Left renal pelvis (tissue), 4 donors: ENCODE measurements at regions not wholly inside any gene's neighbourhood (a gene's known extent, or its start where the extent isn't known, plus 50 kb on each side); places are given as distances from the start of the nearest gene placed in this dataset.

Source experiments
- DNase-seq, 4 donors: peaks; one replicate each; pipeline ENCODE4 v3.0.0-alpha.2; 2013; ENCODE audit warnings: low read depth in 4 of 4, low spot score in 3 of 4

DNA sequence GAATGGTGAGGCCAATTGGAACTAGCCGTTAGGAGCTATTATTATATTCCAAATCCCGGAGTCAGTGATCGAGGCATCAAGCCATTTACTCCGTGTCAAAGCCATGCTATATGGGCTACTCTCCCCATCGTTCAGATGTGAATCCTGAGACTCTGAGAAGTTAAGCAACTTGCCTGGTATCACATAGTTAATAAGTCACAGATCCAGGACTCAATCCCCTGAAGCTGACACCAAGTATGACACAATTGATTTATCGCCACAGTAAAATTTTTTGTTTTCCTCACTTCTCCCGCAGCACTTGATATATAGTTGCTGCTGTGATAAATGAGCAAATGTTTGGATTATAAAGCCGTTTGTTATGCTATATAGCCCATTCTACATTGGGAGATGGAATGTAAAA is 50.8 kb upstream of the TSHZ2 start:
- DNase-seq = no peak

DNA sequence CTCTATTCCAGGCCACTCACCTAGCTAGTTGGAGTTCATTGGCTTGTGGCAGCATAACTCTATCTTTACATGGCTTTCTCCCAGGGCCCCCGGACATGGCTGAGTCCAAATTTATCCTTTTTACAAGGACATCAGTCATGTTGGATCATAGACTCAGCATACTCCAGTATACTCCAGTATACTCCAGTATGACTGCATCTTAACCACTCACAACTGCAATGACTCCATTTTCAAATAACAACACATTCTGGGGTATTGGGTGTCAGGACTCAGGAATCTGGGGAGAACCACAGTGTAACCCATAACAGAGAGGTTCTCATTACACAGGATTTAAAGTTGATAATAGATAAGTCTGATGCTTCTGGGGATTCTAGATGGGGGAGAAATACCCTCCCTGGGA is 53.8 kb upstream of the TSHZ2 start:
- no peak for DNase-seq

DNA sequence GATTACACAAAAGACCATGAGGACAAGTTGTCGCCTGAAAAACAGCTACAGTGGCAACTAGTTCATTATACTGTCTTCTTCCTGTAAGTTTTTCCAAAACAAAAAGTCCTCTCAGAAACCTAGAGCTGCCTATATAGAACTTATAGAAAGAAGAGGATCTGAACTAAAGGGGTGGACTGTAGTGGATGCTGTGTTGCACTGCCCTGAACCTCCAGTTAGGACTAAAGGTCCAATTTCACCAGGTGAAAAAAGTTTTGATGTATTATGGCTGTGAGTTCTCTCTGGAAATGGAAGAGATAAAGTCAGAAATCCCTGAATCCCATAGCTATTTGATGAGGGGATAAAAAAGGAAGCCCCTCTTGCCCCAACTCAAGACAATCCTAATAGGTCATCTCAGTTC is 56.6 kb upstream of the TSHZ2 start:
- no peak for DNase-seq

DNA sequence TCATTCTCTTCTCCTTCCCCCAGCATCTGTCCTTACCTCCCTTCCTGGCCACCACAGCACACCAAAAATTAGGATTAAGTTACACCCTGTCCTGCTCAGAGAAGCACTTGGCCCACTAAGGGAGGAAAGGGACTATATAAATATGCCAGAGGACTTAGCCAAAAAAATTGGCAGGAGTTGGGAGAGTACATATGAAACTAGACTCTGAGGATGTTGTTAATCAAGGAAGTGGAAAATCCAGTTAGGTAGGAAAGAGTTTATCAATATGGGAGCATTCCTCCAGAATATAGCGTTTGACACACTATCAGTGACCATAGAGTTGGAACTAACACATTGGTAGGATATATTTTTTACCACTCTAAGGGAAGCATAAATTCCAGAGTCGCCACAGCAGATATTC is 57.3 kb upstream of the TSHZ2 start:
- DNase-seq = no peak

DNA sequence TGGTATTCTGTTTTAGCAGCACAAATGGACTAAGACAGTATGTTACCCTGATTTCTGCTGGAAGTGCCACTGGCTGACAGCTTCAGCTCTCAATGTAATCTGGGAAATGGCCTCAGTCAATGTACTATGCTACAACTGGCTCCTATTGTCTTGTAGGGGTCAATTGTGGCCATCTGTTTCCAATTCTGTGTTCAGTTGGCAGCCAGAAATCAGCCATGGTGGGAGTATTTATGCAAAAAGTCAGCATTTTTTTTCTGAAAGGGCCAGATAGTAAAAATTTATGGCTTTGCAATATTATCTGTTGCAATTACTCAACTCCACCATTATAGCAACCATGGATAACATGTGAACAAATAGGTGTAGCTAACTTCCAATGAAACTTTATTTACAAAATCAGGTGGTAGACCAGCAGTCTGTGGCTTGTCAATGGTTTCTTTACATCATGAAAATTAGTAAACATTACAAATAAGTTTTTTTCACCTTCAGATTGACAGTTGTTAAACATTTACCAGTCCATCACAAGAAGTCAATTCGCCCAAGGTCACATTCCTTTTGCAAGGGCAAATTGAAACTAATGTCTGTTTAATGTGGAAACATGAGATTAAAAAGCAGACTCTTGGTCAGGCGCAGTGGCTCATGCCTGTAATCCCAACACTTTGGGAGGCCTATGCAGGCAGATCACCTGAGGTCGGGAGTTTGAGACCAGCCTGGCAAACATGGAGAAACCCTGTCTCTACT is 58.3 kb upstream of the TSHZ2 start:
- no peak for DNase-seq

DNA sequence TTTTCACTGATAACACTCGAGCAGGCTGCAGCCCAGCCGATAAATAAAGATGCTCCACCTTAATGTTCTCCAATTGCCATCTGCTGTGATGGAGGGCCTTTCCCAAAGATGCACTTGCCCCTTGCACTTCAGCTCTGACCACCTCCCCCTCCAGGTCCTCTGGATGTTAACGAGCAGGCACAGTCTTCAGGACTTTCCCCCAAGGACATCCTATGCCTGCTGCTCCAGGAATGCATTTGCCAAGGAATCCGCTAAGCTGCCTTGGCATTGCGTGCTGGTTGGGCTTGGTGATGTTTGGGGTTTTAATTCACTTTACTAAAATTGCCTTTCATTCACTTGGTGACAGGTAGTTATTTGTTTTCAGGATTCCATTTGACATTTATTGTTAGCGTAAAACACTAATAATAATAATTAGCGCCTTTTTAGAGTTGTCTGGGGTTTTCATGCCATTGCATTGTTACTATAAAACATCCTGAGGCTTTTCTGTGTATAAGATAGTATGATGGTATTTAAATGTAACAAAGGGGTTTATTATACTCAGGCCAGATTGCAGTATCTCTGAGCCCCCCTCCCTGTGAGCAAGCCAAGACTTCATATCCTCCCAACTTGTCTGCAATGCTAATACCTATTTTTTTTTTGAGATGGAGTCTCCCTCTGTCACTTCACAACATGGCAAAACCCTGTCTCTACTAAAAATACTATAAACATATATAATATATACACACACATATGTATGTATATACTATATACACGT is 66.7 kb upstream of the TSHZ2 start:
- no peak for DNase-seq

DNA sequence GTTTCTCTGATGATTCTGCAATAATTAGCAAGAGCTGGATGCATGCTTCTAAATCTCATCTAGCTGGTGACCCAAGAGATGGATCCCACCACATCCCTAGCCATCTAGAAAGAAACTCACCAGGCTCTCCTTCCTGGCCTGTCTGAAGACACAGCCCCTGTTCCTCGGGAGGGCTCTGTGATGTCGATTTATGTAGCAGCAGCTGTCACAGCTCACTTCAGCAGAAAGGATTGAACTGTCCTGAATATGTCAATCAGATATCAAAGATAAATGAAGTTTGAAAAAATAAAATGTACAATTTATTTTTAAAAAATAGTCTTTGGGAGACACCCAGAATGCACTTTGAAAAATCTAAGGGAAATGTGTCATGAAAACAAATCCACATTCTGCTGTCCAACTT is 67.3 kb upstream of the TSHZ2 start:
- DNase-seq = no peak

DNA sequence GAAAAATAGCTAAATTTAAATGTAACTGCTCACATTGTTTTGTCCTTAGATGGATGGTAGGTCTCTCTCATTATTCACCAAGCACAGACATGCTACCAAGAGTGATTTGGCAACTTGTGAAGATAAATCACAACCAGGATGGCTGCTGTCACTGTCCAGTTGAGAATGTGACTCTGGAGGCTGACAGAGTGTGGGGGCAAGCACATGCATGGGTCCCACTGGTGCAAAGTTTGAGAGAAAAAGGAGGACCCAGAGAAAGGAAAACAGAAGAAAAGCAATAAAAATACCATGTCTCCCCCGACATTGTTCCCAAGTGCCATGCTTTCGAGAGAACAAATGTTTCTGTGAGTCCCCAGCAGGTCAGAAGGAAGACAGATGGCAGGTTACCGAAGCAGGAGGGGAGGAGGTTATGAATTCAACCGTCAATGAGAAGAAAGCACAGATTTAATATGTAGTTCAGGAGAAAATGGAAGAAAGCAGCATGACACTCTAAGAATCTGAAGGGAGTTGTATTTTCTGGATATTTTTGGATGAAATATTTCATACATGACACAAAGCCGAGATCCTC is 73.0 kb upstream of the TSHZ2 start:
- DNase-seq = no peak

DNA sequence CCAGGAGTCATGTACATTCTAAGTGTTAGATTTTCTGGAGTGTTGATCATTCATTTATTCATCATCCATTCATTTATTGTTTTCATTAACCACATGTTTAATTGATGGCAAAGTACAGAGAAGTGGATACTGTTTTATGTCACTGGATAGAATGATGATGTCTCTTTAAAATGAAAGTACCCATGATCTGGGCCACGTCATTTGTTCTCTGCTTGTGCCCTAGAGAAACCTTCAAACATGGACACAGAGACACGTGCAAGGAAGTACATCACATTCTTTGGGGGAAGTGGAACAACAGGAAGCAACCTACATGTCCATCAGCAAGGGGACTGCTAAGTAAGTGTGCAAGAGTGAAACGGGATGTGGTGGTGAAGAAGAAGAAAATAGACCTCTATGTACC is 75.8 kb upstream of the TSHZ2 start:
- no peak for DNase-seq

DNA sequence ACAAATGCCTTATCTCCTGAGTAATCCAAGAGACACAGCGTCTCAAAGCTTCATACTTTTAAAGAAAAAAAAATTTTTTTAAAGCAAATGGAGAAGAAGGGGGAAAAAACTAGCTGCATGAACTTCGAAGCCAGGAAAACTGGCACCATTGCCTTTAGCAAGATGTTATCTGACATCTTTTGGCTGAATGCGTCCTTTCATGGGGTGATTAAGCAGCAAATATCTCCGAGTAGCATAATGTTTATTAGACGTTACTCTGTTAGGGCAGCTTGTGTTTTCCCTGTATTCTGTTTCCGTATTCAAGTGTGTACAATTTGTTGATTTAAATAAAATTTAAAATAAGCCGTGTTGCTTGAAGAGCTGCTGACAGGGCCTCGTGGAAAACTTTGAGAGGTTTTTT is 76.5 kb upstream of the TSHZ2 start:
- DNase-seq = no peak

DNA sequence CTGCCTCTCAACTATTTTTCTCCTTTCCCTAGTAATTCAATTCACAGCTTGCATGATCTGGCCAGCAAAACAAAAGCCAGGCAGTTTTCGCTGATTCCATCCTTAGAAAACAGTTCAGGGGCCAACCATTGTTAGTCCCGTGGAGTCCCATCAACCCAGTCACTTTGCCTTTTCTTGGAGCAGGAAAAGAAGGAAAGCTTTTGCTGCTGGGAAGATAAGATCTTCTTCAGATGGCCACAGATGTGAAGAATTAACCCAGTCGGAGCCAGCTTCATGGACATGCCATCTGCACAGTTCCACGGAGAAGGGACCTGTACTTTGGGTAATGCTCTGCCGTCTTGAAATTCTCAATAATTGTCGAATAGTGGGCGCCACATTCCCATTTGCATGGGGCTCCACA is 76.9 kb upstream of the TSHZ2 start:
- no peak for DNase-seq

DNA sequence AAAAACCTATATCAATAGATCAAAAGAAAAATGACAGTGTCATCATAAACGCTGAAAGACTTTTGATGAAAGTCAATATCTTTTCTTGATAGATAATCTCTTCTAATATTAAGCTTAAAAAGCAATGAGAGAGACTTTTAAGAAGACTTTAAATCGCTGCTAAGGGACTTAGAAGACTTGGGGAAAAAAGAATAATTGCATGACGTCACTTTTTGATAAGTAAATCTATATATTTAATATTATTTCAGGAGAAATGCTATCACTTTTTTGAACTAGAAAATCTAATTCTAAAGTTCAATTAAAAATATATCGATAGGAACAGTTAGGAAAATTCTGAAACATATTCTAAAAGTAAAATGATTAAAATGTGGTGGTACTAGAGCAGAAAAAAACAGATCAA is 78.7 kb upstream of the TSHZ2 start:
- no peak for DNase-seq

DNA sequence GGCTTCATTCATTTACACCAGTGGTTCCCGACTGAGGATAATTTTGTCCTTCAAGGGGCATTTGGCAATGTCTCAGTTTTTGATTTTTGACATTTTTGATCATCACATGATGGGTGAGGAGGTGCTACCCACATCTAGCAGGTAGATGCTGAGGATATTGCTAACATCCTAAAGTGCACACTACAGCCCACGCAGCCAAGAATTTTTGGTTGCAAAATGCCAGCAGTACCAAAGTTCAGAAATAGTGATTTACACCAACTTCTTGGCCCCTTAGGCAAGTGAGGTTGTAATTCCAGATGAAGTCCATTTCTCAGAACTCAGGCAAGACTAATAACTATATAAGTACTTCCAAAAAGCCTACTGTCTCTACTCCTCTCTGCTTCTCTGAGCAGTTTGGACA is 80.1 kb upstream of the TSHZ2 start:
- no peak for DNase-seq

DNA sequence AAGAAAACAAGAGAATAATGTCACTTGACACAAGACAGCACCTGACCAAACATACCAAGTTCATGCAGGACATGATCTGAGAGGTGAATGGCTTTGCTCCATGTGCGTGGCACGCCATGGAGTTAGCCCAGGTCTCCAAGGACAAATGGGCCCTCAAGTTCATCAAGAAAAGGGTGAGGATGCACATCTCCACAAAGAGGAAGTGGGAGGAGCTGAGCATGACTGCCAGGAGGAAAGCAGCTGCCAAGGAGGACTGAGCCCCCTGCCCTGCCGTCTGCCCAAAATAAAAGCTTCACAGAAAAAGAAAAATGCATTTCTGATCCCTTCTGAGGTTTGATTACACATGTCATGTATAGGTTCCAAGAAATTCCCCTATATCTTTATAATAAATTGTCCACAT is 82.0 kb upstream of the TSHZ2 start:
- no peak for DNase-seq

DNA sequence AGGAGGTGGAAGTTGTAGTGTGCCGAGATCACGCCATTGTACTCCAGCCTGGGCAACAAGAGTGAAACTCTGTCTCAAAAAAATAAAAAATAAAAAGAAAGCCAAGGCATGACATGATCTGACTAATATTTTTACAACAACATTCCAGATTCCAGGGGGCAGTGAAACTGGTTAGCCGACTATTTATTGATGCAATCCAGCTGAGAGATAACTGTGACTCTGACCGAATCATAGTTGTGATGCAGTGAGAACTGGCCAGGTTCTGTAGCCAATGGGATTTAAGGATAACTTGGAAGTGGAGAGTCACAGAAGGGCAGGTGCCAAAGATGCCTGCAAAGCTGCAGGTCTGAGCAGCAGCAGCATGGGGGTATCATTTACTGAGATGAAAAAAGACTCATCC is 82.9 kb upstream of the TSHZ2 start:
- DNase-seq = no peak

DNA sequence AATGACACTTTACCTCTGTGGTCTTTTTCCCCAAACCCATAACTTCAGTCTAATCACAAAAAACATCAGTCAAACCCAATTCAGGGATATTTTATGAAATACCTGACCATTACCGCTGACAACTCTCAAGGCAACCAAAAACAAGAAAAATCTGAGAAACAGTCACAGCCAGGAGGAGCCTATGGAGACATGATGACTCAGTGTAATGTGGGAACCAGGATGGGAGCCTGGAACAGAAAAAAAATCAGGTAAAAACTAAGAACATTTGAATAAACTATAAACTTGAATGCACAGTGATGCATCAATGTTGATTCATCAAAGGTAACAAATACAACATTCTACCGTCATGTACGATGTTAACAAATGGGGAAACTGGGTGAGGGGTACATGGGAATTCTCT is 84.1 kb upstream of the TSHZ2 start:
- DNase-seq = no peak

DNA sequence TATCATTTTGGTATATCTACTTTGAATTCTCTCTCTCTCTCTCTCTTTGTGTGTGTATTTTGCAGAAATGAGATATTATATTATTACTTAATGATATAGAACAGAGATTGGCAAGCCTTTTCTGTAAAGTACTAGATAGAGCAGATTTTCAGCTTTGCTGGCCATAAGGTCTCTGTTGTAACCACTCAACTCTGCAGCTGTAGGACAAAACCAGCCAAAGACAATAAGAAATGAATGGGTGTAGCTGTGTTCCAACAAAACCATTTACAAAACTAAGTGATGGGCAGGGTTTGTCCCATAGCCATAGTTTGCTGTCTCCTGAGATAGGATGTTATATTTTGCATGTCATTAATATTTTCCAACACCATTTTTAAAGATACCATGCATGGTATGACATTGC is 91.2 kb upstream of the TSHZ2 start:
- DNase-seq = no peak

DNA sequence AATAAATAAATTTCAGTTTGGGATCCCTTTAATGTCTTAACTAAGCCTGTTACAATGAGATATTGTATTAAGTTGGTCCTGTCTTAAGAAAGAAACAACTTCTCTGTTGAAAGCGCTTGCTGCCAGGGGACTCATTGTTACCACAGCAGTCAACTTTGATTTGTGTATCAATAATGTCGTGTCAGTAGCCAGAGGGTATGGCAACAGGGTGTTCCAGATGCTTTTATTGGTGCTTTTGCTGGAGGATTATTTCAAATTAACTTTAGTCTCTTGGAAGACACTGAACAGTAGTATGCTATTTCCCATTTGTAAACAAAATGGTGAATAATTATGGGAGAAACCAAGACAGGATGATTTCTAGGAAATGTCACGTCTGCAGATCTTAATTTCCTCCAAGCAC is 91.9 kb upstream of the TSHZ2 start:
- no peak for DNase-seq

DNA sequence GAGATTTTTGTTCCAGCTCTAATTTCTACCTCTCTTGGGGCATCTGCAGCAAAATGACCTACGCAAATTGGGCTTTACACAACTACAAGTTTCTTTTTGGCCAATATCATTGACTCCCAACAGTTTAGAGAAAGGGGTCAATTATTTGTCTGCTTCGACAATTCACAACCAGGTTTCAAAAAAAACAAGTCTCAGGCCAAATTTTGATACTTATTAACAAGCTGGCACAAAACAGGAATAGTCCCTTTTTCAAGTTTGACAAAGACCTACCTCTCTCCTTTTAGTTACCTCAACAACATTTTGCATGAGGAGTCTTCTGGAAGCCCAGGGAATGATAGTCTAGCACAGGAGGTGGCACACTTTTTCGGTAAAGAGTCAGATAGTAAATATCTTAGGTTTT is 97.9 kb upstream of the TSHZ2 start:
- no peak for DNase-seq

DNA sequence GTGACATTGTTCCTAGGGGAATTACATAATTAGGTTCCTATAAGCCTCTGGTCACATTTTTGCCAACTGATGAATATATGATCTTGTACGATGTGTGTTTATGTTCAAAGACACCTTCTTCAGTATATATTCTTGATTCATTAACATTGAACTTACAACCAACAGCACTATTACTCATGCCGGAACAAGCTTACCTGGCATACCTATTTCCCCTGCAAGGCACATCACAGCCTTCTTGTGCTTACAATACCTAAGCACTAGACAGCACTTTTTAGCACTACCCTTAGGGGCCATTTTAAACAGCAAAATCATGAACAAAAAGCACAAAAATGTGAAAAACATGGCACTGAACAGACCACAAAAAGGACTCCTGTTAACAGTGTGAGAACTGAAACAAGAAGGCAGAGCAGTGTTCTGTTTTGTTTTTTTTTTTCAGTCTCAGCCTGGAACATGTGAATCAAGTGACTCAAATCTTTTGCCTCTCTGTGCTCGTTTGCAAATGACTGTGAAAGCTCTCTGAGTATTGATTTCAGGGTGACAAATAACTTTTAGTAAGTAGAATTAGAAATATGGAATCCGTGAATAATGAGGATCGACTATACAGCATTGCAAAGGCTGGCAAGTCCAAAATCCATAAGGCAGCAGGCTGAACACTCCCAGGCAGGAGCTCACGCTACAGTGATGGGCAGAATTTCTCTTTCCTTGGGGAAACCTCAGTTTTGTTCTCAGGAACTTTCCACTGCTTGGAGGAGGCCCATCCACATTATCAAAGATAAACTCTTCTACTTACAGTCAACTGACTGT is 102.3 kb upstream of the TSHZ2 start:
- no peak for DNase-seq

DNA sequence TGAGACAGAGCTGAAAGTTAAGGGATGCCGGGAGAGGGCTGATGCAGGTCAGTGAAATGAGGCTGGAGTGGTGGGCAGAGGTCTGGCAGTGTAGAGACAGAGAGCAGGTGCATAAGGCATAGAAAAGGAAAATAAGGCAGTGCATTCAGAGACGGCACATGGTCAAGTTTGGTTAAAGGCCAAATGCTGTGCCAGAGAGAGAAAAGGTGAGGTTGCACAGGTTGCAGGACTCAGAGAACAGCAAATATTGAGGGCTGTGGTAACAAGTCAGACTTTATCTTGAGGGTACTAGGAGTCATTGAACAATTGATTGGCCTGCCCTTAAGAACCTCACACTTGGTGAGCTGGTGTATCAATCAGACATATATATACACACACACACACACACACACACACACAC is 102.9 kb upstream of the TSHZ2 start:
- DNase-seq = no peak
